K562 (cell line): ENCODE measurements at regions not wholly inside any gene's neighbourhood (a gene's known extent, or its start where the extent isn't known, plus 50 kb on each side); places are given as distances from the start of the nearest gene placed in this dataset.

Experiments
- ATAC-seq: fragments of 200-7000 bp; cut with Tn5 transposase; 3 replicates; pipeline ENCODE4 v1.9.1; 2020; ENCODE audit warnings: moderate library complexity
- BruUV-seq: library from RNA; stranded (reverse); fragments of 400-500 nt; replicated peaks from 2 replicates; lab custom pipeline; 2021; lab: Mats Ljungman, UMichigan
- CTCF ChIA-PET: fragments of 300-600 bp; formaldehyde crosslinking; extraction: SDS; loops from one replicate; lab custom pipeline; 2021; ENCODE audit warnings: low intra/inter-chr PET ratio; lab: Yijun Ruan, JAX
- POLR2A ChIA-PET: fragments of 300-600, 350-650 bp; sonication (Branson Sonifier 250); formaldehyde crosslinking; extraction: SDS; loops from one replicate; lab custom pipeline; 2021; ENCODE audit warnings: antibody characterized with exemption, inconsistent platforms; lab: Yijun Ruan, JAX
- DNase-seq, 4 experiments: peaks; one replicate each; pipeline versions ENCODE4 v3.0.0 to v3.0.0-alpha.2; 2011 to 2018; ENCODE audit warnings: low spot score in 3 of 4, mixed read lengths in 3 of 4; ENCODE audit errors: extremely low read depth in 1 of 4
- FAIRE-seq: peaks from 2 replicates; lab custom pipeline; 2011; peaks lifted over from hg19 to GRCh38; lab: Jason Lieb, UNC
- H2AFZ ChIP-seq: 2 replicates; pipeline ENCODE4 v1.6.0; 2011; ENCODE audit warnings: low read depth, low read length, control low read depth, inconsistent platforms
- H3K27ac ChIP-seq: fragments of 200-600 bp; 3 replicates; pipeline ENCODE4 v1.8.0; 2011; ENCODE audit warnings: low read depth, mild to moderate bottlenecking, control low read depth, inconsistent platforms, low read length, moderate library complexity, mixed read lengths; ENCODE audit errors: extremely low read depth
- H3K27me3 ChIP-seq, 2 experiments: fragments of 300-600 bp in 1 of 2; 2 replicates in 1 of 2; 3 replicates in 1 of 2; pipeline versions ENCODE4 v1.6.0 to v1.8.0; 2011; ENCODE audit warnings: inconsistent platforms in 2 of 2, low read length in 2 of 2, mild to moderate bottlenecking in 1 of 2, mixed read lengths in 1 of 2, moderate library complexity in 1 of 2; ENCODE audit not compliant: control insufficient read depth in 2 of 2, insufficient read depth in 2 of 2
- H3K36me3 ChIP-seq: fragments of 300-600 bp; 3 replicates; pipeline ENCODE4 v1.8.0; 2011; ENCODE audit warnings: mild to moderate bottlenecking, low read length, inconsistent platforms; ENCODE audit not compliant: control insufficient read depth, insufficient read depth
- H3K4me1 ChIP-seq, 2 experiments: fragments of 200-600 bp in 1 of 2; replicated peaks in 1 of 2; 2 replicates in 1 of 2; 3 replicates in 1 of 2; pipeline versions ENCODE4 v1.5.1 to v1.8.0; 2011; ENCODE audit warnings: inconsistent platforms in 2 of 2, low read length in 2 of 2, mild to moderate bottlenecking in 1 of 2, mixed read lengths in 1 of 2, moderate library complexity in 1 of 2; ENCODE audit not compliant: control insufficient read depth in 2 of 2, insufficient read depth in 2 of 2
- H3K4me2 ChIP-seq: 2 replicates; pipeline ENCODE4 v1.6.1; 2011; ENCODE audit warnings: low read length, control low read depth, inconsistent platforms, mixed read lengths; ENCODE audit not compliant: insufficient read depth
- H3K4me3 ChIP-seq: fragments of 200-600 bp; sonication (generic), shearing (Covaris generic); 2 replicates; pipeline ENCODE4 v1.5.1; 2016; ENCODE audit warnings: control low read depth, inconsistent platforms
- H3K79me2 ChIP-seq: fragments of 200-600 bp; 3 replicates; pipeline ENCODE4 v1.8.0; 2011; ENCODE audit warnings: low read length, inconsistent platforms; ENCODE audit not compliant: control insufficient read depth, insufficient read depth
- H3K9ac ChIP-seq, 2 experiments: 2 replicates each; pipeline versions ENCODE4 v1.6.0 to v1.6.1; 2011; ENCODE audit warnings: low read depth in 2 of 2, low read length in 2 of 2, control low read depth in 1 of 2, inconsistent platforms in 1 of 2, mild to moderate bottlenecking in 1 of 2, mixed read lengths in 1 of 2; ENCODE audit not compliant: insufficient read depth in 1 of 2
- H3K9me1 ChIP-seq: one replicate; pipeline ENCODE4 v1.6.0; 2011; ENCODE audit warnings: inconsistent platforms, mild to moderate bottlenecking, low read length, moderate library complexity; ENCODE audit not compliant: control insufficient read depth, insufficient read depth
- H3K9me3 ChIP-seq: replicated peaks from 2 replicates; pipeline ENCODE4 v1.5.1; 2011; ENCODE audit warnings: low read depth, low read length, inconsistent platforms; ENCODE audit not compliant: control insufficient read depth, insufficient read depth
- H4K20me1 ChIP-seq: replicated peaks from 2 replicates; pipeline ENCODE4 v1.6.1; 2011; ENCODE audit warnings: low read length, inconsistent platforms, mixed read lengths; ENCODE audit not compliant: control insufficient read depth, insufficient read depth
- GABPB1 ChIP-seq: sonication (generic); formaldehyde crosslinking; IDR thresholded peaks from 2 replicates; pipeline ENCODE4 v1.8.0; 2022; ENCODE audit warnings: mild to moderate bottlenecking, missing genetic modification reagents
- GTF2E2 ChIP-seq: fragments of 200-800 bp; sonication (Bioruptor generic); IDR thresholded peaks from 2 replicates; pipeline ENCODE4 v1.6.1; 2016; ENCODE audit warnings: missing genetic modification characterization, missing compliant biosample characterization
- HBP1 ChIP-seq: fragments of 450-650 bp; formaldehyde crosslinking; IDR thresholded peaks from 2 replicates; pipeline ENCODE4 v1.4.0; 2022; ENCODE audit warnings: missing genetic modification characterization
- PHB2 ChIP-seq: fragments of 450-650 bp; IDR thresholded peaks from 2 replicates; pipeline ENCODE4 v1.6.1; 2017; ENCODE audit warnings: low read depth
- PHF21A ChIP-seq: fragments of 450-650 bp; IDR thresholded peaks from 2 replicates; pipeline ENCODE4 v1.6.1; 2017; ENCODE audit warnings: low read depth, borderline replicate concordance
- POLR2AphosphoS5 ChIP-seq: IDR thresholded peaks from 2 replicates; pipeline ENCODE4 v1.6.1; 2011; ENCODE audit warnings: mild to moderate bottlenecking, low read depth, low read length, moderate library complexity; ENCODE audit not compliant: control insufficient read depth, insufficient read depth
- POLR2G ChIP-seq: fragments of 200-400 bp; formaldehyde crosslinking; IDR thresholded peaks from 2 replicates; pipeline ENCODE4 v1.6.1; 2017; ENCODE audit warnings: low read depth, mild to moderate bottlenecking, antibody characterized with exemption, low read length, moderate library complexity
- SMARCA5 ChIP-seq: fragments of 450-650 bp; IDR thresholded peaks from 2 replicates; pipeline ENCODE4 v1.6.1; 2016
- TAF9B ChIP-seq: fragments of 450-650 bp; IDR thresholded peaks from 2 replicates; pipeline ENCODE4 v1.6.1; 2018; ENCODE audit warnings: mild to moderate bottlenecking; ENCODE audit not compliant: partially characterized antibody
- ZFP36 ChIP-seq: fragments of 150-350 bp; IDR thresholded peaks from 2 replicates; pipeline ENCODE4 v1.6.1; 2018; ENCODE audit warnings: low read length, low read depth; ENCODE audit not compliant: partially characterized antibody
- ZFPM2 ChIP-seq: fragments of 250-450 bp; sonication (Bioruptor Pico); IDR thresholded peaks from 2 replicates; pipeline ENCODE4 v1.5.1; 2022; ENCODE audit warnings: mild to moderate bottlenecking
- ZNF133 ChIP-seq: fragments of 250-450 bp; sonication (Bioruptor Pico); IDR thresholded peaks from 2 replicates; pipeline ENCODE4 v1.4.0; 2020; ENCODE audit warnings: mild to moderate bottlenecking
- WGBS: fragments of 100-300 bp; shearing (Covaris generic); methylation state at CpG from one replicate; pipeline ENCODE4 v1.1.6; 2016; ENCODE audit warnings: low coverage, mixed read lengths; ENCODE audit not compliant: insufficient coverage; ENCODE audit errors: missing lambda C conversion rate; 5-methylcytosine and 5-hydroxymethylcytosine counted together
- in situ Hi-C: fragments of 300-500 bp; cut with MboI; formaldehyde crosslinking; loops from 4 replicates; pipeline ENCODE4 v1.15.0; 2018; ENCODE audit warnings: inconsistent platforms, mixed read lengths
- intact Hi-C: fragments of 100-400 bp; cut with micrococcal nuclease; formaldehyde crosslinking; loops from 2 replicates; pipeline ENCODE4 v1.14.2; 2022
- TF ChIP-seq, protein P1 (sequence below): fragments of 200-800 bp; sonication (Bioruptor generic); IDR thresholded peaks from 2 replicates; pipeline ENCODE4 v1.6.1; 2017; ENCODE audit warnings: missing genetic modification characterization, missing compliant biosample characterization
- TF ChIP-seq, protein P2 (sequence below): fragments of 450-650 bp; formaldehyde crosslinking; IDR thresholded peaks from 2 replicates; pipeline ENCODE4 v1.4.0; 2020; ENCODE audit warnings: mild to moderate bottlenecking, moderate library complexity
- TF ChIP-seq, protein P3 (sequence below): fragments of 450-650 bp; conservative IDR thresholded peaks from 2 replicates; pipeline ENCODE4 v1.6.1; 2016; ENCODE audit warnings: missing genetic modification characterization, low read depth, mild to moderate bottlenecking, control low read depth, missing compliant biosample characterization

DNA sequence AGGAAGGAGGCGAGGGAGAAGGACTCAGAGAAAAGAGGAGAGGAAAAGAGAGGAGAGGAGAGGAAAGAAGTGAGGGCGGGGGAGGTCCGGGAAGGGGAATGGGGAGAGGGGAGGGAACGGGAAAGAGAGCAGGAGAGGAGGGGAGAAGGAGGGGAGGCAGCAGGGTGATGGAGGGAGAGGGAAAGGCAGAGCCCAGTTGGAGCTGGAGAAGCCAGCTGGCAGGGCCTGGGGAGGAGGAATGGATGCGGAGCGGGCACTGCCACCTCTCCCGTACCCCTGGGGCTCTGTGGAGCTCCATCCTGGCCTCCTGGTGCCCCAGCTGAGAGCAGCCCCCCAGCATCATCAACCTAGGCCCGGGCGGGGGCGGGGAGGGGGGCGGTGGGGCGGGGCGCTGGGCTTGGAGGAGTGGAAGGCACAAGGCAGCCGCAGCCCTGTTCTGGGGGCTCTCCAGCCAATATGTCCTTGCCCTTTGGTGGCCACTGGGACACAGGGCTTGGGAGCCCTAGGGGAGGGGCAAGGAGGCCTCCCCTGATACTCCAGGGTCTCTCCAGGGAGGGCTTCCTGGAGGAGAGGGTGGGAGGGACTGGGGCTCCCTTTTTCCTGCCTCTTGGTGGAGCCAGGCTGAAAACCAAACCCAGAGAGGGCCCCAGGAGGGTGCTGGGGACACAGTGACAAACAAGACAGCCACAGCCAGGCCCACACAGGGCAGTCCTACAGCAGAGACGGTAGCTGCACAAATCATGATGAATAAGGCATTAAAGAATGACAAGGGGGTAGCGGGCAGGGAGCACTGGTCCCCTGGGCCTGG is 123.7 kb downstream of the C9orf50 start:
- no peaks in the 10 kb centered on the region for H3K27me3 ChIP-seq
- H3K9me3 ChIP-seq = no peaks in the 10 kb centered on the region
- no peaks in the 10 kb centered on the region for H4K20me1 ChIP-seq
- CTCF ChIA-PET = no interaction called here
- no peak overlapping the region for H3K4me2 ChIP-seq
- peak overlapping the region in 1 of 2 experiments; percentile 91; a peak in 3 of 4 replicates for H3K9ac ChIP-seq
- 51% methylated on average over 6 of the region's 16 CpGs for WGBS
- H3K36me3 ChIP-seq = peaks cover 30% of the 10 kb centered on the region; the same call in 2 of the 3 replicates
- no TSS peak for BruUV-seq
- intact Hi-C loops (loop anchor here (10.0 kb wide), 1 partner anchor 152 kb away; no protein-coding TSS in a partner anchor), in situ Hi-C loops (no loop called here)
- H3K4me1 ChIP-seq = peaks cover 39 to 68% of the 10 kb centered on the region in 2 experiments
- ATAC-seq (no peak), DNase-seq (peak in 3 of 4 experiments; percentile 8 to 55 (median 49)), FAIRE-seq (no peak)
- H3K9me1 ChIP-seq = no peaks in the 10 kb centered on the region
- peak overlapping the region; percentile 3; the same call in 1 of the 2 replicates for H2AFZ ChIP-seq
- peak overlapping the region; percentile 79; the same call in 2 of the 3 replicates for H3K27ac ChIP-seq
- peaks cover 19% of the 10 kb centered on the region for H3K79me2 ChIP-seq
- peak overlapping the region; percentile 36; the same call in 1 of the 2 replicates for H3K4me3 ChIP-seq
- POLR2A ChIA-PET = interaction anchor here (0.7 to 1.4 kb wide), 11 partner anchors 8 to 319 kb away, joined by 3 to 7 read pairs (median 4); partner anchors contain the start of gene IER5L
- TF ChIP-seq PHB2 = peak; percentile 44; the same call in 1 of the 2 replicates
- TF ChIP-seq PHF21A = 0 out of 2 replicates have a peak, but pooled peaks have one; percentile 6
- peak; percentile 62; the same call in 1 of the 2 replicates for TF ChIP-seq SMARCA5
- TF ChIP-seq TAF9B = no peak
- TF ChIP-seq, protein P1, sequence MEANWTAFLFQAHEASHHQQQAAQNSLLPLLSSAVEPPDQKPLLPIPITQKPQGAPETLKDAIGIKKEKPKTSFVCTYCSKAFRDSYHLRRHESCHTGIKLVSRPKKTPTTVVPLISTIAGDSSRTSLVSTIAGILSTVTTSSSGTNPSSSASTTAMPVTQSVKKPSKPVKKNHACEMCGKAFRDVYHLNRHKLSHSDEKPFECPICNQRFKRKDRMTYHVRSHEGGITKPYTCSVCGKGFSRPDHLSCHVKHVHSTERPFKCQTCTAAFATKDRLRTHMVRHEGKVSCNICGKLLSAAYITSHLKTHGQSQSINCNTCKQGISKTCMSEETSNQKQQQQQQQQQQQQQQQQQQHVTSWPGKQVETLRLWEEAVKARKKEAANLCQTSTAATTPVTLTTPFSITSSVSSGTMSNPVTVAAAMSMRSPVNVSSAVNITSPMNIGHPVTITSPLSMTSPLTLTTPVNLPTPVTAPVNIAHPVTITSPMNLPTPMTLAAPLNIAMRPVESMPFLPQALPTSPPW (CRISPR knock-in tag) = peak; percentile 42; the same call in 1 of the 2 replicates
- TF ChIP-seq ZNF133 (CRISPR knock-in tag) = no peak
- TF ChIP-seq HBP1 = peak; percentile 81; the same call in 1 of the 2 replicates
- TF ChIP-seq GTF2E2 (tag) = 0 out of 2 replicates have a peak, but pooled peaks have one; percentile 30
- TF ChIP-seq, protein P2, sequence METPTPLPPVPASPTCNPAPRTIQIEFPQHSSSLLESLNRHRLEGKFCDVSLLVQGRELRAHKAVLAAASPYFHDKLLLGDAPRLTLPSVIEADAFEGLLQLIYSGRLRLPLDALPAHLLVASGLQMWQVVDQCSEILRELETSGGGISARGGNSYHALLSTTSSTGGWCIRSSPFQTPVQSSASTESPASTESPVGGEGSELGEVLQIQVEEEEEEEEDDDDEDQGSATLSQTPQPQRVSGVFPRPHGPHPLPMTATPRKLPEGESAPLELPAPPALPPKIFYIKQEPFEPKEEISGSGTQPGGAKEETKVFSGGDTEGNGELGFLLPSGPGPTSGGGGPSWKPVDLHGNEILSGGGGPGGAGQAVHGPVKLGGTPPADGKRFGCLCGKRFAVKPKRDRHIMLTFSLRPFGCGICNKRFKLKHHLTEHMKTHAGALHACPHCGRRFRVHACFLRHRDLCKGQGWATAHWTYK (CRISPR knock-in tag) = no peak
- peak; percentile 5; the same call in 1 of the 2 replicates for TF ChIP-seq GABPB1
- peak; percentile 59; the same call in 1 of the 2 replicates for TF ChIP-seq POLR2G
- no peak for TF ChIP-seq ZFPM2
- no peak for TF ChIP-seq POLR2AphosphoS5
- peak; percentile 10 for TF ChIP-seq ZFP36
- TF ChIP-seq, protein P3, sequence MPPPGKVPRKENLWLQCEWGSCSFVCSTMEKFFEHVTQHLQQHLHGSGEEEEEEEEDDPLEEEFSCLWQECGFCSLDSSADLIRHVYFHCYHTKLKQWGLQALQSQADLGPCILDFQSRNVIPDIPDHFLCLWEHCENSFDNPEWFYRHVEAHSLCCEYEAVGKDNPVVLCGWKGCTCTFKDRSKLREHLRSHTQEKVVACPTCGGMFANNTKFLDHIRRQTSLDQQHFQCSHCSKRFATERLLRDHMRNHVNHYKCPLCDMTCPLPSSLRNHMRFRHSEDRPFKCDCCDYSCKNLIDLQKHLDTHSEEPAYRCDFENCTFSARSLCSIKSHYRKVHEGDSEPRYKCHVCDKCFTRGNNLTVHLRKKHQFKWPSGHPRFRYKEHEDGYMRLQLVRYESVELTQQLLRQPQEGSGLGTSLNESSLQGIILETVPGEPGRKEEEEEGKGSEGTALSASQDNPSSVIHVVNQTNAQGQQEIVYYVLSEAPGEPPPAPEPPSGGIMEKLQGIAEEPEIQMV = no peak
